Parathyroid adenoma (tissue), 2 donors: ENCODE measurements at regions not wholly inside any gene's neighbourhood (a gene's known extent, or its start where the extent isn't known, plus 50 kb on each side); places are given as distances from the start of the nearest gene placed in this dataset.

Experiments
- H2AFZ ChIP-seq: fragments of 300-600 bp; sonication (generic); one replicate; pipeline ENCODE4 v1.7.0; 2017; ENCODE audit warnings: antibody characterized with exemption, mild to moderate bottlenecking
- H3K27ac ChIP-seq: fragments of 300-600 bp; sonication (generic); one replicate; pipeline ENCODE4 v1.7.0; 2017
- H3K27me3 ChIP-seq: fragments of 300-600 bp; sonication (generic); one replicate; pipeline ENCODE4 v1.7.0; 2017; ENCODE audit warnings: low read length; ENCODE audit not compliant: control insufficient read depth, insufficient read depth
- H3K36me3 ChIP-seq: fragments of 300-600 bp; sonication (generic); one replicate; pipeline ENCODE4 v1.7.0; 2017; ENCODE audit warnings: low read length; ENCODE audit not compliant: control insufficient read depth, insufficient read depth
- H3K4me1 ChIP-seq: fragments of 300-600 bp; sonication (generic); one replicate; pipeline ENCODE4 v1.7.0; 2017; ENCODE audit warnings: control low read depth
- H3K4me2 ChIP-seq: fragments of 300-600 bp; sonication (generic); one replicate; pipeline ENCODE4 v1.7.0; 2017; ENCODE audit warnings: low read length
- H3K4me3 ChIP-seq: fragments of 300-600 bp; sonication (generic); one replicate; pipeline ENCODE4 v1.7.0; 2017; ENCODE audit warnings: low read depth, low read length
- H3K79me2 ChIP-seq: fragments of 300-600 bp; sonication (generic); one replicate; pipeline ENCODE4 v1.7.0; 2017; ENCODE audit warnings: control low read depth
- H3K9ac ChIP-seq: fragments of 300-600 bp; sonication (generic); one replicate; pipeline ENCODE4 v1.7.0; 2017; ENCODE audit warnings: mild to moderate bottlenecking
- H3K9me3 ChIP-seq: fragments of 300-600 bp; sonication (generic); one replicate; pipeline ENCODE4 v1.7.0; 2017; ENCODE audit warnings: low read length; ENCODE audit not compliant: control insufficient read depth
- TF ChIP-seq, protein P1 (sequence below): fragments of 300-600 bp; sonication (generic); IDR thresholded peaks from one replicate; pipeline ENCODE4 v1.7.0; 2017; ENCODE audit warnings: antibody characterized with exemption, mild to moderate bottlenecking
- donor health status: primary hyperparathyroidism.

DNA sequence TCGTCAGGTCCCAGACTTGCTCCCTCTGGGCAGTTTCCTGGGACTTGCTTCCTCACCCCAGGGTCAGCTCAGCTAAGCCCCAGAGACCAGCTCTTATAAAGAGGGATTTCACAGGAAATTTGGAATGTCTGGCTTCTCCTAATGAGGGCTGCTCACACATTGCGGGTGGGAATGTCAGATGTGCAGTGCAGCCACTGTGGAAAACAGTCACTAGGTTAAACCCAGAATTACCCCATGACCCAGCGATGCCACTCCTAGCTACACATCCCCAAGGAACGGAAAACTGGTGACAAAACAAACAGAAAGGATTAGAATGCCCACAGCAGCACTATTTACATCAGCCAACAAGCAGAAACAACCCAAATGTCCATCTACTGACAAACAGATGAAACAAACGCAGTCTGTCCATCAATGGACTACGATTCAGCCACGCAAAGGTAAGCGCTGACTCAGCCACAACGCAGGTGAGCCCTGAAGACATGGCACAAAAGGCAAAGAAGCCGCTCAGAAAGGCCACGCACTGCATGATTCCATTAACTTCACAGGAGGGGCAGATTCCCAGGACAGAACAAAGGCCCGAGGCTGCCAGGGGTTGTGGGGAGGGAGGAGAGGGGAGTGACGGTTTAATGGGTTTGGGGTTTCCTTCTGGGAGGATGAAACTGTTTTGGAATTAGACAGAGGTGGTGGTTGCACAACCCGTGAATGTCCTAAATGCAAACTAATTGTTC, 63.0 kb downstream of the NCOR2 start:
- Histone ChIP-seq H3K79me2 (peaks cover 79% of the 10 kb centered on the region), H3K9ac (no peak overlapping the region), H3K4me3 (no peak overlapping the region), H3K36me3 (no peaks in the 10 kb centered on the region), H2AFZ (no peak overlapping the region), H3K4me2 (no peak overlapping the region), H3K27ac (no peak overlapping the region), H3K4me1 (peaks cover 6% of the 10 kb centered on the region), H3K9me3 (no peaks in the 10 kb centered on the region), H3K27me3 (no peaks in the 10 kb centered on the region)
- TF ChIP-seq, protein P1, sequence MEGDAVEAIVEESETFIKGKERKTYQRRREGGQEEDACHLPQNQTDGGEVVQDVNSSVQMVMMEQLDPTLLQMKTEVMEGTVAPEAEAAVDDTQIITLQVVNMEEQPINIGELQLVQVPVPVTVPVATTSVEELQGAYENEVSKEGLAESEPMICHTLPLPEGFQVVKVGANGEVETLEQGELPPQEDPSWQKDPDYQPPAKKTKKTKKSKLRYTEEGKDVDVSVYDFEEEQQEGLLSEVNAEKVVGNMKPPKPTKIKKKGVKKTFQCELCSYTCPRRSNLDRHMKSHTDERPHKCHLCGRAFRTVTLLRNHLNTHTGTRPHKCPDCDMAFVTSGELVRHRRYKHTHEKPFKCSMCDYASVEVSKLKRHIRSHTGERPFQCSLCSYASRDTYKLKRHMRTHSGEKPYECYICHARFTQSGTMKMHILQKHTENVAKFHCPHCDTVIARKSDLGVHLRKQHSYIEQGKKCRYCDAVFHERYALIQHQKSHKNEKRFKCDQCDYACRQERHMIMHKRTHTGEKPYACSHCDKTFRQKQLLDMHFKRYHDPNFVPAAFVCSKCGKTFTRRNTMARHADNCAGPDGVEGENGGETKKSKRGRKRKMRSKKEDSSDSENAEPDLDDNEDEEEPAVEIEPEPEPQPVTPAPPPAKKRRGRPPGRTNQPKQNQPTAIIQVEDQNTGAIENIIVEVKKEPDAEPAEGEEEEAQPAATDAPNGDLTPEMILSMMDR: no peak

DNA sequence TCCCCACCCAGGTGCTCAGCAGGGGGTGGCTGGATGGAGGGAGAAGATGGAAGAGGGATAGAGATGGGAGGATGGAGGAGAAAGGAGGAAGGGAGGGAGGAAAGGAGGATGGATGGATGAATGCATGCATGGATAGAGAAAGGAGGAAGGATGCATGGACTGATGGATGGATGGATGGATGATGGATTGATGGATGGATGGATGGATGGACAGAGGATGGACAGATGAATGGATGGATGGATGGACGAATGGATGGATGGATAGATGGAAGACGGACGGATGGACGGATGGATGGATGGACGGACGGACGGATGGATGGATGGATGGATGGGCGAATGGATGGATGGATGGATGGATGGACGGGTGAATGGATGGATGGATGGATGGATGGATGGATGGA, 64.1 kb downstream of the NCOR2 start:
- peaks cover 83% of the 10 kb centered on the region for H3K79me2 ChIP-seq
- no peak overlapping the region for H3K4me3 ChIP-seq
- H2AFZ ChIP-seq: no peak overlapping the region
- no peaks in the 10 kb centered on the region for H3K36me3 ChIP-seq
- no peaks in the 10 kb centered on the region for H3K4me1 ChIP-seq
- H3K9ac ChIP-seq: no peak overlapping the region
- TF ChIP-seq, protein P1: no peak
- no peaks in the 10 kb centered on the region for H3K27me3 ChIP-seq
- no peak overlapping the region for H3K27ac ChIP-seq
- H3K9me3 ChIP-seq: no peaks in the 10 kb centered on the region
- H3K4me2 ChIP-seq: no peak overlapping the region

DNA sequence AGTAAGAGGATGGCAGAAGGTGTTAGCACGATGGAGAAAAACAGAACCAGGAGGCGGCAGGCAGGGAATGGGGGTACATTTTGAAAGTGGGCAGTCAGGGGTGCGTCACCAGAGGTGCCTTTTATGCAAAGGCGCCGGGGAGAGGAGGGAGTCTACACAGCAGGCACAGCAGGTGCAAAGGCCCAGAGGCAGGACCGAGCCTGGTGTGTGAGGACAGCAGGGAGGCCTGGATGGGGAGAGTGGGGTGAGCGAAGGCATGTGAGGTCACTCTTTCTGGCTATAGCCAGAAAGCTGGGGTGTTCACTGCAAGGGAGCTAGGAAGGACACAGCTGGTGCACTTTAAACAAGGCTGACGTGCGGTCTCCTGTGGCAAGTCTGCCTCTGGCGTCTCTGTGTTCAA, 65.0 kb downstream of the NCOR2 start:
- Histone ChIP-seq H3K27ac (no peak overlapping the region), H3K4me1 (no peaks in the 10 kb centered on the region), H3K9me3 (no peaks in the 10 kb centered on the region), H3K79me2 (peaks cover 83% of the 10 kb centered on the region), H3K36me3 (no peaks in the 10 kb centered on the region), H2AFZ (no peak overlapping the region), H3K27me3 (no peaks in the 10 kb centered on the region), H3K9ac (no peak overlapping the region), H3K4me3 (no peak overlapping the region), H3K4me2 (no peak overlapping the region)
- TF ChIP-seq, protein P1: no peak

DNA sequence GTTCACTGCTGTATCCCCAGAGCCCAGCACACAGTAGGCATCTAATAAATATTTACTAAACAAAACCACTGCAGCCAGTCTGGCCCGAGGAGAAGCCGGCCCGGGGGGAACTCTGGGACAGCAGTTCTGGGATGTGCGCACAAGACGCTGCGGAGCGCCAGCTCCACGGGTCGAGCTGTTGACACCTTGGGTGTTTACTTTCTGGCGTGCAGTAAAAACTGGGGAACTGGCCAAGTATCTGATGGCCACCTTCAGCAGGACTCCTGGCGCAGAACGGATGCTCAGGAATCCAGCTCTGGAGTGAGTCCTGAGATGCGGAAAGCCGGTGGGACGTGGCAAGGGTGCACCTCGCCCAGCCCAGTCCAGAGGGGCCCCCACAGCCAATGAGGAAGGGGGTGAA, 65.6 kb downstream of the NCOR2 start:
- no peaks in the 10 kb centered on the region for H3K9me3 ChIP-seq
- H3K4me2 ChIP-seq: no peak overlapping the region
- no peak overlapping the region for H3K27ac ChIP-seq
- no peaks in the 10 kb centered on the region for H3K27me3 ChIP-seq
- no peak overlapping the region for H2AFZ ChIP-seq
- peaks cover 85% of the 10 kb centered on the region for H3K79me2 ChIP-seq
- no peak overlapping the region for H3K4me3 ChIP-seq
- no peak overlapping the region for H3K9ac ChIP-seq
- TF ChIP-seq, protein P1: no peak
- H3K36me3 ChIP-seq: no peaks in the 10 kb centered on the region
- H3K4me1 ChIP-seq: no peaks in the 10 kb centered on the region

DNA sequence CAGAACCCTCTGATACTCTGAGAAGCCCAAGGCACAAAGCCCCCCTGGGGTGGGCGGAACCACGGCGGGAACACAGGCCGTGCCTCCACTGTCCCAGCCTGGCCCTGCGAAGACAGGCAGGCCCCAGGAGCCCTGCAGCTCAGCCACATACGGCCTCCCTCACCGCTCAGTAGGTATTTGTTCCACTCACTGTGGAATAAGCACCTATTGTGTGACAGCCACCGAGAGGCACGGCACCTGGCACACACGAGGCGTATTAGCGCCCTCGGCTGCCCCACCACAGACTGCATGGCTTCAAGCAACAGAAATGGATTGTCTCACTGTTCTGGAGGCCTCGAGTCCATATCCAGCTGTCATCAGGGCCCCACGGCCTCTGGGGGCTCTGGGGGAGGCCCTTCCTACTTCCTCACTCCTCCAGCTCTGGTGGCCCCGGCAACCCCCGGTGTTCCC, 66.3 kb downstream of the NCOR2 start:
- H3K4me1 ChIP-seq: no peaks in the 10 kb centered on the region
- H3K9ac ChIP-seq: no peak overlapping the region
- H3K27ac ChIP-seq: no peak overlapping the region
- TF ChIP-seq, protein P1: no peak
- H3K4me2 ChIP-seq: no peak overlapping the region
- no peaks in the 10 kb centered on the region for H3K27me3 ChIP-seq
- H3K9me3 ChIP-seq: no peaks in the 10 kb centered on the region
- no peak overlapping the region for H2AFZ ChIP-seq
- no peak overlapping the region for H3K4me3 ChIP-seq
- H3K79me2 ChIP-seq: peaks cover 87% of the 10 kb centered on the region
- H3K36me3 ChIP-seq: no peaks in the 10 kb centered on the region
